ENCODE measurements at regions not wholly inside any gene's neighbourhood (a gene's known extent, or its start where the extent isn't known, plus 50 kb on each side); places are given as distances from the start of the nearest gene placed in this dataset.

DNA sequence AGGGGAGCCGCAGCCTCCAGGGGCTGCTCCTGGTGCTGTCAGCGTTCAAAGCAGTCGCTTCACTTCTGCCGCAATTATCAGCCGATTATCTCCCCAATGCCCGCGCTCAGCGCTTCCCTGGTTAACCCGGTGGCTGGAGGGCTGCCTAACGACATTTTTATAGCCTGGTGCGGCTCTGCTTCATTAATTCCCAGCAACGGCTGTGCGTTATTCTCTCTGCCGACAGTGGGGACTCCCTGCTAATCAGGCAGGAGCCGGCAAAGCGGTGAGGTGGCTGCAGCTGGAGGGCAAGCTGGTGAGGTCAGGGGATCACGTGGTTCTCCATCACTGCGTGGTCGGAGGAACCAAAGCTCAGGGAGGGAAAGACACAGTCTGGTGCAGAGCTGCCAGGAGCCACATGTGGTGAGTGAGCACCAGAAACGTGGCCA lies 62.9 kb downstream of the GLRX5 start:
- no peaks in the 10 kb centered on the region for H3K36me3 ChIP-seq
- peaks cover 0 to 4% (median 2%) of the 10 kb centered on the region in 4 donors for H3K4me1 ChIP-seq
- peaks cover 0 to 63% (median 20%) of the 10 kb centered on the region in 3 donors for H3K27me3 ChIP-seq
- intact Hi-C loops (cut with DNase I; ENCODE audit: low total_unique reads) = no loop called here
- DNase-seq = peak in 1 of 2 donors; percentile 67
- no peak overlapping the region for H3K27ac ChIP-seq
- WGBS, 5 donors = 4 to 11% (median 6%) methylated on average over 17 to 20 of the region's 20 CpGs
- no peak for TF ChIP-seq POLR2AphosphoS5 (IDR thresholded peaks at IDR 0.05)
- H3K9me3 ChIP-seq = no peaks in the 10 kb centered on the region
- H3K4me3 ChIP-seq = no peak overlapping the region

DNA sequence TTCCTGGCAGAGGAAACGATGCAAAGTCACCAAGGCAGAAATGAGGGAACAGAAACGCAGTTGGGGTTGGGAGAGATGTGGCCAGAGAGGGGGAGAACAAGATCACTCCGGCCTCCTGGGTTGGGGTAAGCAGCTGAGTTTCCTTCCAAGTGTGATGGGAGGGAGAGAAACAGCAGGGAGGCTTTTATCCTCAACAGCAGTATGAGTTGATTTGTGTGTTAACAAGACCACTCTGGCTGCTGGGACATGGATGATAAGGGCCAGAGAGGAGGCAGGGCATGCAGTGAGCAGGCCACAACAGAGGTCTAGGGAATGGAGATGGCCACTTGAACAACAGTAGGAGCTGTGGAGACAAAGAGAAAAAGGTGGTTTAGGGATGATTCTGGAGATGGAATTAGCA lies 66.8 kb downstream of the GLRX5 start:
- no peak for DNase-seq
- no peaks in the 10 kb centered on the region for H3K36me3 ChIP-seq
- peaks cover 0 to 7% (median 3%) of the 10 kb centered on the region in 4 donors for H3K9me3 ChIP-seq
- WGBS, 5 donors = 22 to 37% (median 27%) methylated on average over 3 of the region's 3 CpGs
- TF ChIP-seq EP300 (IDR thresholded peaks at IDR 0.05) = no peak
- TF ChIP-seq, protein P1, sequence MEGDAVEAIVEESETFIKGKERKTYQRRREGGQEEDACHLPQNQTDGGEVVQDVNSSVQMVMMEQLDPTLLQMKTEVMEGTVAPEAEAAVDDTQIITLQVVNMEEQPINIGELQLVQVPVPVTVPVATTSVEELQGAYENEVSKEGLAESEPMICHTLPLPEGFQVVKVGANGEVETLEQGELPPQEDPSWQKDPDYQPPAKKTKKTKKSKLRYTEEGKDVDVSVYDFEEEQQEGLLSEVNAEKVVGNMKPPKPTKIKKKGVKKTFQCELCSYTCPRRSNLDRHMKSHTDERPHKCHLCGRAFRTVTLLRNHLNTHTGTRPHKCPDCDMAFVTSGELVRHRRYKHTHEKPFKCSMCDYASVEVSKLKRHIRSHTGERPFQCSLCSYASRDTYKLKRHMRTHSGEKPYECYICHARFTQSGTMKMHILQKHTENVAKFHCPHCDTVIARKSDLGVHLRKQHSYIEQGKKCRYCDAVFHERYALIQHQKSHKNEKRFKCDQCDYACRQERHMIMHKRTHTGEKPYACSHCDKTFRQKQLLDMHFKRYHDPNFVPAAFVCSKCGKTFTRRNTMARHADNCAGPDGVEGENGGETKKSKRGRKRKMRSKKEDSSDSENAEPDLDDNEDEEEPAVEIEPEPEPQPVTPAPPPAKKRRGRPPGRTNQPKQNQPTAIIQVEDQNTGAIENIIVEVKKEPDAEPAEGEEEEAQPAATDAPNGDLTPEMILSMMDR (IDR thresholded peaks at IDR 0.05) = no peak
- no peak for TF ChIP-seq POLR2AphosphoS5 (IDR thresholded peaks at IDR 0.05)
- no peak for TF ChIP-seq POLR2A (IDR thresholded peaks at IDR 0.05)
- no peak overlapping the region for H3K27ac ChIP-seq
- H3K4me3 ChIP-seq = no peak overlapping the region
- peaks cover 0 to 4% (median 2%) of the 10 kb centered on the region in 4 donors for H3K4me1 ChIP-seq
- intact Hi-C loops (cut with DNase I; ENCODE audit: low total_unique reads) = no loop called here
- peaks cover 0 to 80% (median 20%) of the 10 kb centered on the region in 3 donors for H3K27me3 ChIP-seq

DNA sequence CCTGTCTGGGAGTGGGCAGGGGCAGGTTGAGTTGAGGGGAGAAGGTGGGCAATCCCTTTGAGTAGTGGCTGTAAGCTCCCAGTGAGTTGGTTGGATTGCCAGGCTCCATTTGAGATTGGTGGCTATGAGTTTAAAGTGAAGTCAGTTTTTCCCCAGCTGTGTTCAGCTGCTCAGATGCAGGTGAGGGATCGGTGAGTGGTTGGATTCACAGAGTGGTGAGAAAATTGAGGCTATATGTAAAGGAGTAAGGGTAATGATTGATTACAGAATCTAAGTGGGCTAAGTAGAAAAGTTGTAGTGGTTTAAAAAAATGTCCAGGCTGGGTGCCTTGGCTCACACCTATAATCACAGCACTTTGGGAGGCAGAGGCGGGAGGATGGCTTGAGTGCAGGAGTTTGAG lies 68.6 kb downstream of the GLRX5 start:
- H3K27ac ChIP-seq = no peak overlapping the region
- H3K27me3 ChIP-seq = peaks cover 0 to 77% (median 14%) of the 10 kb centered on the region in 3 donors
- no peaks in the 10 kb centered on the region for H3K36me3 ChIP-seq
- TF ChIP-seq POLR2AphosphoS5 (IDR thresholded peaks at IDR 0.05) (no peak), POLR2A (IDR thresholded peaks at IDR 0.05) (no peak), EP300 (IDR thresholded peaks at IDR 0.05) (no peak)
- TF ChIP-seq, protein P1 (IDR thresholded peaks at IDR 0.05) = no peak
- H3K4me1 ChIP-seq = no peaks in the 10 kb centered on the region
- 85 to 93% (median 90%) methylated on average over 2 of the region's 2 CpGs for WGBS, 5 donors
- intact Hi-C loops (cut with DNase I; ENCODE audit: low total_unique reads) = no loop called here
- peaks cover 0 to 7% (median 3%) of the 10 kb centered on the region in 4 donors for H3K9me3 ChIP-seq
- no peak for DNase-seq
- H3K4me3 ChIP-seq = no peak overlapping the region

DNA sequence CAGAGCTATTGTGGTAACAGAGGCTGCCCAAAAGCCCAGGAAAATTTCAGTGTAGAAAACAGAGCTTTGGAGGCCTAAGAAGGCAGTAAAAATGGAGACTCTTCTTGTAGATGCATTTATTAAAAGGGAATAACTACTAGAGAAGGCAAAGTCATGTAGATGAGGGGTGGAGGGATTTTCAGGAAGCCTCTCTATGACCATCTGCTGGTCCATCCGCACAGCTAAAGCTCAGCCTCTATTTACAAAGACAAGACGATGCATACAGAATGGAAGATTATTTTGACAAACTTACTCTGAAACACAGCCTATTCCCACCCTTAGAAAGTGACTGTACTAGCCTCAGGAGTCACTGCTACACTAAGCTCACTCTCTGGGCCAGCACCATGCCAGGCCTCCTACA lies 71.4 kb downstream of the GLRX5 start:
- intact Hi-C loops (cut with DNase I; ENCODE audit: low total_unique reads) = no loop called here
- 72 to 94% (median 87%) methylated on average over 2 of the region's 2 CpGs for WGBS, 5 donors

More for the DNA sequence above, 71.4 kb downstream of the GLRX5 start:
- Histone ChIP-seq H3K27me3 (peaks cover 0 to 75% (median 6%) of the 10 kb centered on the region in 3 donors), H3K27ac (no peak overlapping the region), H3K4me1 (no peaks in the 10 kb centered on the region), H3K36me3 (no peaks in the 10 kb centered on the region), H3K4me3 (no peak overlapping the region), H3K9me3 (peaks cover 0 to 7% (median 3%) of the 10 kb centered on the region in 4 donors)
- no peak for DNase-seq
- TF ChIP-seq, protein P1 (IDR thresholded peaks at IDR 0.05) = no peak
- TF ChIP-seq POLR2A (IDR thresholded peaks at IDR 0.05) = no peak
- no peak for TF ChIP-seq EP300 (IDR thresholded peaks at IDR 0.05)
- TF ChIP-seq POLR2AphosphoS5 (IDR thresholded peaks at IDR 0.05) = no peak
